H1 (cell line): ENCODE measurements at regions not wholly inside any gene's neighbourhood (a gene's known extent, or its start where the extent isn't known, plus 50 kb on each side); places are given as distances from the start of the nearest gene placed in this dataset.

Source experiments
- CTCF ChIA-PET: fragments of 300-600 bp; sonication (Branson Sonifier 250); formaldehyde crosslinking; loops from one replicate; lab custom pipeline; 2021; ENCODE audit not compliant: partially characterized antibody; lab: Charles Lee
- POLR2A ChIA-PET: fragments of 300-600 bp; sonication (Branson Sonifier 250); formaldehyde crosslinking; loops from one replicate; lab custom pipeline; 2021; ENCODE audit warnings: inconsistent platforms; ENCODE audit not compliant: partially characterized antibody; lab: Charles Lee
- DNase-seq, 2 experiments: peaks; one replicate each; pipeline versions ENCODE4 v3.0.0 to v3.0.0-alpha.2; 2010 to 2022; ENCODE audit warnings: low spot score in 2 of 2, low read depth in 1 of 2, mixed read lengths in 1 of 2
- FAIRE-seq: peaks from 2 replicates; lab custom pipeline; 2011; peaks lifted over from hg19 to GRCh38; lab: Jason Lieb, UNC
- H2AFZ ChIP-seq: 2 replicates; pipeline ENCODE4 v1.8.1; 2012; ENCODE audit warnings: low read length, inconsistent platforms
- H2AK5ac ChIP-seq: 2 replicates; pipeline ENCODE4 v1.6.1; 2013; ENCODE audit warnings: low read depth, low read length
- H2BK120ac ChIP-seq: replicated peaks from 2 replicates; pipeline ENCODE3; 2013; ENCODE audit warnings: low read depth, low read length, inconsistent platforms
- H2BK12ac ChIP-seq: 2 replicates; pipeline ENCODE4 v1.6.1; 2013; ENCODE audit warnings: low read depth, low read length
- H2BK15ac ChIP-seq: 2 replicates; pipeline ENCODE4 v1.6.1; 2013; ENCODE audit warnings: low read length
- H2BK20ac ChIP-seq: 2 replicates; pipeline ENCODE4 v1.6.1; 2013; ENCODE audit warnings: low read length
- H2BK5ac ChIP-seq: 2 replicates; pipeline ENCODE4 v1.6.1; 2013; ENCODE audit warnings: low read depth, low read length
- H3K14ac ChIP-seq: 2 replicates; pipeline ENCODE4 v1.6.1; 2013; ENCODE audit warnings: inconsistent platforms; ENCODE audit not compliant: insufficient read length
- H3K18ac ChIP-seq: 2 replicates; pipeline ENCODE4 v1.6.1; 2013; ENCODE audit warnings: low read length; ENCODE audit errors: extremely low read depth
- H3K23ac ChIP-seq: 2 replicates; pipeline ENCODE4 v1.6.1; 2013; ENCODE audit warnings: inconsistent platforms; ENCODE audit not compliant: insufficient read length
- H3K23me2 ChIP-seq: 2 replicates; pipeline ENCODE4 v1.6.1; 2013; ENCODE audit warnings: low read depth, low read length
- H3K27ac ChIP-seq: 2 replicates; pipeline ENCODE4 v1.6.1; 2011; ENCODE audit warnings: low read depth, low read length, inconsistent platforms
- H3K27me3 ChIP-seq, 4 experiments: replicated peaks in 1 of 4; 1 replicate in 1 of 4; 2 replicates in 3 of 4; pipeline versions ENCODE4 v1.6.1 to v1.8.1; 2011 to 2013; ENCODE audit warnings: low read length in 3 of 4, mild to moderate bottlenecking in 3 of 4, inconsistent platforms in 2 of 4, mixed read lengths in 2 of 4, moderate library complexity in 1 of 4; ENCODE audit not compliant: control insufficient read depth in 3 of 4, insufficient read depth in 3 of 4; ENCODE audit errors: extremely low read depth in 1 of 4
- H3K36me3 ChIP-seq, 4 experiments: 2 replicates each; pipeline versions ENCODE4 v1.6.1 to v1.8.1; 2011 to 2013; ENCODE audit warnings: mild to moderate bottlenecking in 4 of 4, low read length in 3 of 4, moderate library complexity in 2 of 4, control low read depth in 1 of 4, inconsistent platforms in 1 of 4; ENCODE audit not compliant: insufficient read depth in 4 of 4, control insufficient read depth in 2 of 4
- H3K4ac ChIP-seq: replicated peaks from 2 replicates; pipeline ENCODE3; 2013; ENCODE audit warnings: low read length, low read depth, mixed read lengths, inconsistent platforms; ENCODE audit not compliant: insufficient read length
- H3K4me1 ChIP-seq, 4 experiments: replicated peaks in 1 of 4; 1 replicate in 1 of 4; 2 replicates in 3 of 4; pipeline versions ENCODE4 v1.6.1 to v1.8.1; 2011 to 2013; ENCODE audit warnings: low read length in 3 of 4, inconsistent platforms in 2 of 4, mixed read lengths in 1 of 4; ENCODE audit not compliant: insufficient read depth in 4 of 4, control insufficient read depth in 3 of 4
- H3K4me2 ChIP-seq, 2 experiments: 2 replicates each; pipeline versions ENCODE4 v1.6.1 to v1.8.1; 2011 to 2013; ENCODE audit warnings: low read depth in 2 of 2, low read length in 2 of 2, control low read depth in 1 of 2, inconsistent platforms in 1 of 2, mild to moderate bottlenecking in 1 of 2; ENCODE audit not compliant: insufficient read depth in 1 of 2
- H3K4me3 ChIP-seq, 4 experiments: fragments of 200-600, 300-600 bp in 1 of 4; sonication (generic), shearing (Covaris generic), sonication (Bioruptor Twin) in 1 of 4; 2 replicates each; pipeline versions ENCODE4 v1.5.1 to v1.8.1; 2011 to 2016; ENCODE audit warnings: low read length in 4 of 4, low read depth in 3 of 4, control low read depth in 2 of 4, inconsistent platforms in 2 of 4, mild to moderate bottlenecking in 2 of 4, mixed read lengths in 1 of 4, moderate library complexity in 1 of 4; ENCODE audit not compliant: insufficient read depth in 2 of 4; ENCODE audit errors: extremely low read depth in 1 of 4
- H3K56ac ChIP-seq: replicated peaks from 2 replicates; pipeline ENCODE3; 2013; ENCODE audit warnings: low read depth, mild to moderate bottlenecking, mixed read lengths, low read length, inconsistent platforms; ENCODE audit not compliant: insufficient read length
- H3K79me1 ChIP-seq: 2 replicates; pipeline ENCODE4 v1.6.1; 2013; ENCODE audit warnings: low read depth, low read length, control low read depth
- H3K79me2 ChIP-seq, 2 experiments: 2 replicates each; pipeline versions ENCODE4 v1.6.1 to v1.8.1; 2012 to 2013; ENCODE audit warnings: low read length in 2 of 2, mild to moderate bottlenecking in 2 of 2, inconsistent platforms in 1 of 2; ENCODE audit not compliant: insufficient read depth in 2 of 2, control insufficient read depth in 1 of 2
- H3K9ac ChIP-seq, 4 experiments: replicated peaks in 1 of 4; 1 replicate in 1 of 4; 2 replicates in 3 of 4; pipeline versions ENCODE4 v1.6.1 to v1.8.1; 2011 to 2013; ENCODE audit warnings: low read depth in 3 of 4, low read length in 3 of 4, control low read depth in 2 of 4, mild to moderate bottlenecking in 2 of 4, moderate library complexity in 2 of 4, inconsistent platforms in 1 of 4; ENCODE audit errors: extremely low read depth in 1 of 4
- H3K9me3 ChIP-seq, 2 experiments: 2 replicates each; pipeline versions ENCODE4 v1.6.1 to v1.8.1; 2012 to 2013; ENCODE audit warnings: mild to moderate bottlenecking in 2 of 2, moderate library complexity in 2 of 2, control low read depth in 1 of 2, inconsistent platforms in 1 of 2, low read depth in 1 of 2, low read length in 1 of 2, mixed read lengths in 1 of 2; ENCODE audit not compliant: insufficient read depth in 2 of 2
- H4K20me1 ChIP-seq, 2 experiments: replicated peaks in 1 of 2; 2 replicates each; pipeline versions ENCODE3 to v1.8.1; 2011 to 2013; ENCODE audit warnings: inconsistent platforms in 2 of 2, low read length in 2 of 2, mild to moderate bottlenecking in 1 of 2; ENCODE audit not compliant: insufficient read depth in 2 of 2, control insufficient read depth in 1 of 2
- H4K5ac ChIP-seq: 2 replicates; pipeline ENCODE4 v1.6.1; 2013; ENCODE audit warnings: low read length, low read depth, mixed read lengths, inconsistent platforms; ENCODE audit not compliant: insufficient read length
- H4K8ac ChIP-seq: 2 replicates; pipeline ENCODE4 v1.8.0; 2013; ENCODE audit warnings: mild to moderate bottlenecking, moderate library complexity, low read length, inconsistent platforms; ENCODE audit not compliant: insufficient read depth; ENCODE audit errors: extremely low read depth
- H4K91ac ChIP-seq: replicated peaks from 2 replicates; pipeline ENCODE3; 2013; ENCODE audit warnings: low read length, mixed read lengths, inconsistent platforms; ENCODE audit not compliant: insufficient read length
- CREB1 ChIP-seq: IDR thresholded peaks from 2 replicates; pipeline ENCODE4 v1.6.1; 2012; ENCODE audit warnings: inconsistent platforms
- CTCF ChIP-seq, 3 experiments: IDR thresholded peaks; 1 replicate in 2 of 3; 2 replicates in 1 of 3; pipeline versions ENCODE4 v1.5.1 to v1.6.1; 2011; ENCODE audit warnings: low read length in 3 of 3, mild to moderate bottlenecking in 3 of 3, inconsistent platforms in 2 of 3, low read depth in 1 of 3, moderate library complexity in 1 of 3; ENCODE audit not compliant: insufficient read depth in 1 of 3; ENCODE audit errors: control extremely low read depth in 1 of 3
- EGR1 ChIP-seq: IDR thresholded peaks from 2 replicates; pipeline ENCODE4 v1.6.1; 2011; ENCODE audit warnings: low read depth, low read length, borderline replicate concordance
- KDM4A ChIP-seq: IDR thresholded peaks from one replicate; pipeline ENCODE4 v1.7.1; 2012; ENCODE audit warnings: low read depth, mild to moderate bottlenecking, moderate library complexity, low read length, inconsistent platforms; ENCODE audit not compliant: severe bottlenecking
- TAF7 ChIP-seq: optimal IDR thresholded peaks from 2 replicates; pipeline ENCODE3; 2011; ENCODE audit warnings: low read depth, mild to moderate bottlenecking, inconsistent platforms, low read length, moderate library complexity, borderline replicate concordance
- WGBS, 2 experiments: shearing (Covaris generic) in 1 of 2; methylation state at CpG; one replicate each; pipeline versions ENCODE4 v1.1.6 to v1.1.7; 2013 to 2015; ENCODE audit warnings: low lambda C conversion rate in 2 of 2, mixed read lengths in 2 of 2, inconsistent platforms in 1 of 2, low coverage in 1 of 2, missing lambda C conversion rate in 1 of 2; ENCODE audit not compliant: insufficient replicate concordance in 2 of 2, insufficient coverage in 1 of 2, insufficient read length in 1 of 2; ENCODE audit errors: extremely low coverage in 1 of 2, missing lambda C conversion rate in 1 of 2; 5-methylcytosine and 5-hydroxymethylcytosine counted together

- FAIRE-seq (no peak), DNase-seq (no peak)
- no peaks in the 10 kb centered on the region for H3K79me1 ChIP-seq
- H3K9me3 ChIP-seq = peaks cover 0 to 4% of the 10 kb centered on the region in 2 experiments; a peak in 1 of 4 replicates
- H4K91ac ChIP-seq = no peak overlapping the region
- no peaks in the 10 kb centered on the region for H4K20me1 ChIP-seq
- H3K4me3 ChIP-seq = no peak overlapping the region
- H3K27ac ChIP-seq = no peak overlapping the region
- no peak overlapping the region for H2BK12ac ChIP-seq
- H3K4ac ChIP-seq = no peak overlapping the region
- H2BK120ac ChIP-seq = no peak overlapping the region
- no peaks in the 10 kb centered on the region for H3K4me1 ChIP-seq
- no peak overlapping the region for H2AFZ ChIP-seq
- H2BK20ac ChIP-seq = no peak overlapping the region
- H3K18ac ChIP-seq = no peak overlapping the region
- H2AK5ac ChIP-seq = no peak overlapping the region
- 97% methylated on average over 3 of the region's 3 CpGs; no CpG with 5 or more reads in 1 of the 2 experiments for WGBS, 2 experiments
- no peak overlapping the region for H3K4me2 ChIP-seq
- no peaks in the 10 kb centered on the region for H3K36me3 ChIP-seq
- H4K5ac ChIP-seq = no peak overlapping the region
- H3K27me3 ChIP-seq = no peaks in the 10 kb centered on the region
- no peaks in the 10 kb centered on the region for H3K79me2 ChIP-seq
- no peak overlapping the region for H2BK15ac ChIP-seq
- no peak overlapping the region for H3K23ac ChIP-seq
- no peak overlapping the region for H3K56ac ChIP-seq
- no peak overlapping the region for H3K14ac ChIP-seq
- no peak overlapping the region for H4K8ac ChIP-seq
- POLR2A ChIA-PET = no interaction called here
- CTCF ChIA-PET = no interaction called here
- no peak overlapping the region for H3K9ac ChIP-seq
- no peak overlapping the region for H2BK5ac ChIP-seq
- H3K23me2 ChIP-seq = no peaks in the 10 kb centered on the region
- no peak for TF ChIP-seq TAF7
- no peak for TF ChIP-seq EGR1
- no peak for TF ChIP-seq CREB1
- no peak for TF ChIP-seq KDM4A
- TF ChIP-seq CTCF (IDR thresholded peaks at IDR 0.05; ENCODE audit: control extremely low read depth in 1 of 3, insufficient read depth in 1 of 3, low read depth in 1 of 3, low read length in 3 of 3) = no peak
These were observed 233.2 kb upstream of the PRDM9 start for GRCh38 chr5:23274171-23274570.
